GM23338 (cell line): ENCODE measurements at regions not wholly inside any gene's neighbourhood (a gene's known extent, or its start where the extent isn't known, plus 50 kb on each side); places are given as distances from the start of the nearest gene placed in this dataset.

Experiments used
- CREB1 ChIP-seq: fragments of 250-450 bp; sonication (Bioruptor Pico); IDR thresholded peaks from 2 replicates; pipeline ENCODE4 v1.5.0; 2020; ENCODE audit warnings: low read depth, mild to moderate bottlenecking, moderate library complexity
- CTCF ChIP-seq, 2 experiments: fragments of 200-600 bp in 1 of 2; sonication (generic) in 1 of 2; conservative IDR thresholded peaks; 2 replicates each; pipeline versions ENCODE4 v1.5.1 to v1.6.1; 2016 to 2017; ENCODE audit warnings: antibody characterized with exemption in 2 of 2, low read depth in 2 of 2, mild to moderate bottlenecking in 2 of 2, moderate library complexity in 1 of 2
- ETS1 ChIP-seq: IDR thresholded peaks from 2 replicates; pipeline ENCODE4 v1.6.1; 2016; ENCODE audit warnings: antibody characterized with exemption
- EZH2 ChIP-seq: fragments of 200-600 bp; sonication (generic); IDR thresholded peaks from one replicate; pipeline ENCODE4 v1.8.0; 2017; ENCODE audit warnings: antibody characterized with exemption, mild to moderate bottlenecking, low read depth; ENCODE audit not compliant: unreplicated experiment
- EZH2phosphoT487 ChIP-seq: fragments of 200-600 bp; sonication (generic); IDR thresholded peaks from one replicate; pipeline ENCODE4 v1.8.1; 2018; ENCODE audit warnings: antibody characterized with exemption; ENCODE audit not compliant: unreplicated experiment
- JUNB ChIP-seq: IDR thresholded peaks from one replicate; pipeline ENCODE4 v1.6.1; 2016; ENCODE audit warnings: antibody characterized with exemption; ENCODE audit not compliant: unreplicated experiment
- POLR2AphosphoS5 ChIP-seq: IDR thresholded peaks from 2 replicates; pipeline ENCODE4 v1.6.1; 2016; ENCODE audit warnings: antibody characterized with exemption, low read depth
- REST ChIP-seq: IDR thresholded peaks from one replicate; pipeline ENCODE4 v1.6.1; 2018; ENCODE audit warnings: antibody characterized with exemption; ENCODE audit not compliant: unreplicated experiment
- STAT1 ChIP-seq: IDR thresholded peaks from one replicate; pipeline ENCODE4 v1.6.1; 2016; ENCODE audit warnings: antibody characterized with exemption; ENCODE audit not compliant: unreplicated experiment

GRCh38 chr10:133011882-133012281 is 69.5 kb upstream of the CFAP46 start:
- TF ChIP-seq CTCF (conservative IDR thresholded peaks at IDR 0.05; ENCODE audit: low read depth in 2 of 2) (no peak), POLR2AphosphoS5 (no peak), JUNB (no peak), EZH2 (no peak), REST (no peak), STAT1 (no peak), EZH2phosphoT487 (no peak), CREB1 (CRISPR knock-in tag) (no peak), ETS1 (no peak)
